Fibroblast of skin of right quadriceps (primary cell): ENCODE measurements at regions not wholly inside any gene's neighbourhood (a gene's known extent, or its start where the extent isn't known, plus 50 kb on each side); places are given as distances from the start of the nearest gene placed in this dataset.
"Not testable (repeated sequence)": the region's sequence is repeated elsewhere in the genome, so short reads cannot be mapped to it uniquely, and the experiment has no call there.

Experiments
- DNase-seq: peaks from one replicate; pipeline ENCODE4 v3.0.0-alpha.2; 2013

DNA sequence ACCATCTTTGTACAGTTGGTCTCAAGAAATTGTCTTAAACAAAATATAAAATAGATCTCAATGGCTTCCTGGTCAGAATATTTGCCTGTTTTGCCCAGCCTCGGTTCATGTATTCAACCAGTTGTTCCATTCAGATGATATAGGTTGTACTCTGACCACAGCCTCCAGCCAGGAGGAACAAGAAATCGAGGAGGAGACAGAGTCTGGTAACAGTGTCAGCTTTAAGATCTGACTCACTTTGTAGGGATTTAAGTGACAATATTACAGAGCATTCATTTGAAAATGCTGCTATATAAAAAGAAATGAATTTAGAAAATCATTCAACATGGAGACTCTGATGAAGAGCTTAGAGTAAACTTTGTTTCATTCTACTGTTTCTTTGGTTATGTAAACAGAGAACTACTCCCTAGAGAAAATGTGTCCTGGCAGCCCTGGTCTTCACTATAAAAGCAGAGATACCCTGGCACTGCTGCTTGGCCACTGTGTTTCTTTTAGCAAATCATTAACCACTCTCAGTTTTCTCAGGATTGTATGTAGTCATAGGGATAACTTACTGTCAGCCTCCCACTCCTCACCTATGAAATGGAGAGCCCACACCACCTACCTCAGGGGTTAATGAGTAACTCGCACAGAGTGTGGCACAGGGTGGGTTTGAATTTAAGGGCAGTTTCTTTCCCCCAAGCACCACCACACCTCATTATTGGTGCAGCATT lies 53.5 kb downstream of the PAGE2 start:
- DNase-seq, result no peak

DNA sequence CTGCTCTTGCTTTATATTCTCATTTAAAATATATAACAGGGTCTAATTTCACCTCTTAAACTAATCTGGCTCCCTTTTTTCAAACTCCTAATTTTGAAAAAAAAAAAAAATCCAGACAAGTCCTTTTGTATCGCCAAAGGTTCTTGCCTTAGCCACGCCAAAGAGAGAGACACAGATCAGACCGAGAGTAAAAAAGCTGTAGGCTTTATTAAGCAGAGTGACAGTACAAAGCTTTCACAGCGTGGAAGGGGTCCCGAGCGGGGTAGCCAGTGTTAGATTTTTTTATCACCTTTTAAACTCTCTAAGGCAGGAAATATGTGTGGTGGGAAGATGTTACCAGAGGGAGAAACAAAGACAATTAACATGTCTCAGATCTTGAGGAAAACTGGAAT lies 54.1 kb downstream of the PAGE2 start:
- no peak for DNase-seq

DNA sequence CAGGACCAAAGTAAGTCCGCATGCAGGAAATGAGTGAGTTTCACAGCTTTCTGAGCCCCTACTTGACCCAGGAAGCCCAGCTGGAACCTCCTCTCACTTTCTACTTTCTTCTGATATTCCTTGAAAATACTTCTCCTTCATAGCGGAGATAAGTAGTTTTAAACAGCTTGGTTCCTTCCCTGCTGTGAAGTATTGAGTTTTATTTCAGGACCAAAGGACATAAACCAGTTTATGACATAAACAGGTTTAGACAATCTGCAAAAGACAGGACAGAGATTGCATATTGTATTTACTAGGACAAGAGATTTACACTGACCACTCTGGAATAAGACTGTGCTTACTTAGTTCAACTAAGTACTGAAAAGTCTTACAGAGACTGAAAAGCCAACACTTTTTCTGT lies 54.8 kb downstream of the PAGE2 start:
- DNase-seq, result no peak

DNA sequence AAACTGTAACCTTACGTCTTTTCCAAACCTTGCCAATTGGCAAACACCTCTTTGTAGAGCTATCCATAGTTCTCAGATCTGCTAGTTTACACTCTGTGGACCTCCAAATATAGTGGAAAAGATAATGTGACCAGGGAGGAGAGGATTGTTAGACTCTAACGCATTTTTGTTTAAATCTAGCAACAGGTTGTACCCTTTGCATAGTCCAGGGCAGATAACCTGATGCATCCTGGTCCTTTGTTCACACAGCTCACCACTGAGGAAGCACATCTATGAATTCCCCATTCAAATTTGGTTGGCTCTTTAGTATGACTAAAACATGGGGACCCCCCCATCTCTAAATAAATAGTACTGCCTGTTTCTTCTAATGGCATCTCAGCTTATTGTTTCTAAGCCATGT lies 55.9 kb downstream of the PAGE2 start:
- DNase-seq, result no peak

DNA sequence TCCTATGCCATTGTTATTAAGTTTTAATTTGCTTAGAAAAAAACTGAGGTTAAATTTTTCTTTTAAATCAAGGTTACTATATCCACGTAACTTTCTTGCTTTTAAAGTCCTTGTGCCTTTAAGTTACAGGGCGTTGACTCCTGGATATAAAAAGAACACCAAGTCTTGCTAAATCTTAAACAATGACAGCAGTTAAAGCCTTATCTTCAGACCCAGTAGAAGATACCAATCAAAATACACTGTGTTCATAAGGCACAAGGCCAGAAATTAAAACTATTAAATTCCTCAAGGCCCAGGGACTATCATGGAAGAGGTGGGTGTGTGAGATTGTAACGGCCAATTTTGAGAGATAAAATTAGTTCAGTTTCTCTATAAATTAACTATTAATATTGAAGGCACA lies 60.4 kb downstream of the PAGE2 start:
- no peak for DNase-seq

DNA sequence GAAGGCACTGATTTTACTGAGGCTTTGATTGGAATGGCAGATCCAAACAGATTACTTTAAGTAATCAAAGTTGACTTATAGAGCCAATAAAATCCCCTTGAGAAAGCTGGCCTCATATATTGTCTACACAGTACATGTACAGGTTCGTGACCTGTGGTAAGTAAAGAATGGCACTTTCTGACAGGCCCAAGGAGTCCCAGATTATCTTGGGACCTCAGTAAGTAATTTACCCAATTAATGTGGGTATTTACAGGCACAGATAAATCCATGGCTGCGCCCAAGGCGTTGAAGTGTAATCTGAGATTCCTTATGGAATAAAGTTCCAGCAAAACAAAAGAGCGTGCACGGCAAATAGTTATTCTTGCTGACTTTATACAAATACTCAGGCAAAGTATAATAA lies 62.4 kb downstream of the PAGE2 start:
- DNase-seq, result no peak

DNA sequence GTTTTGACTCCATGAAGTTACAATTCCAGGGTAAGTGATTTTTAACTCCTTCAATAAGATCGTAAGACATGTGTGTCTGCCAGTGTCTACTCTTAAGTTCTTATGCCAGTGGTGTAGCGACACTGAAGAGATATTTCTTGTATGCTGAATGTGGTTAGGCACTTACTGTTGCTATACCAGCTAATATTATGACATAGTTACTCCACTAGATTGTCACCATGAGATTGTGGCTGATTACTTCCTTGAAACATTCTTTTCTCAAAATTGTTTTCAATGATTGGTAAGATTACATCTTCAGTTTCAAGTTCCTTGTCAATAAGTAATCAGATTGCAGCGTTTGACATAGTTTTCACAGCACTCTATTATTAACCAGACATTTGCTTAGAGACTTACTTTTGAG lies 60.6 kb upstream of the PAGE5 start:
- no peak for DNase-seq

DNA sequence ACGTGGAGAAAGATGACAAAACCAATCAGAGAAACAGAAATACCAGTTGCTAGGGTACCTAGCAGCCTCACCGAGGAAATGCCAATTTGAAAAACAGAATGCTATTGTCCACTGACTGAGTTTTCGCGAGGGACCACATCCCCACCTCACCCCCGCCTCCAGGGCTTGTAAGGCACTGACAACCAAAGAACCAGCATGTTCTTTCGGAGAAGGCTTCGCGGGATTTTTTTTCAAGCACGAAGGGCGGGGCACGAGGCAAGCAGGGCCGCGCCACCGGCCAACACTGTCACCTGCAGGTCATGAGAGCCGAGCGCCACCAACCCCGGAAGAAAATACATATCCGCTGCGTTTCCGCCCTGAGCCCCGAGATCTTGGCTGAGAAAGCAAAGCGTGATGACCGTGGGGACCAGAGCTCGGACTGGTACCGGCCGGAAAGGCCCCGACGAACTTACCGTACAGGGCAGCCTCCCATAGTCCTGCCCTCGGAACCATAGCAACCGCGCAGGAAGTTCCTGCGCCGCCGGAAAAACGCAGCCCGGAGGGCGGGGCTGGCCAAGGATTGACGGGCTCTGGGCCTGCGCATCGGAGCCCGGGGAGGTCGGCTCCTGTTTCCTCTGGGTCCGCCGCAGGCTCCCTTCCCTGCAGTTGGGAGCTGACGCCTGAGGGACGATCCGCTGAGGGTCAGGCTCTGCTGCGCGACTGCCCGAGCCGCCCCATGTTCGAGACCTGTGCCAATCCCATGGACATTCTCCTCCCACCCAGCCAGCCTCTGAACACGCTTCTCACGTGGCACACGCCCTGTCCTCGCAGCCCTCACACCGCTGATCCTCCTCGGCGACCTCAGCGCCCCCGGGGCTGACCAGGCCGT lies 59.2 kb upstream of the PAGE5 start:
- peak; percentile 84 for DNase-seq

DNA sequence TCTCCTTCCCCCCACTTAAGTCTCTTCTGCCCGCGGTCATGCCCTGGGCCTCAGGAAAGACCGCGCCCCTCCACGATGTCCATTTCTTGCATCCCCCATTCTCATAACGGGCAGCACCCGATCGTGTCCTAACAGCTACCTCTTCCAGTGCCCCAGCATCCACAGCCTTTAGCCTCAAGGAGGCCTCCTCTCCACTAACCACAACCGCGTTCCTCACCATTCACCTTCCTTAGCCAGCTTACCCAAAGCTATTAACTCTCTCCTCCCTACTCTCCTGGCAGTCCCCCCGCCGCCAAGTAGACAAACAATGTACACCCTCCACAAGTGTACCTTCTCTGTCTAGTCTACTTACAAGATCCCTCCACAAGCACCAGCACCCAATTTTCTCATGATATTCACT lies 58.6 kb upstream of the PAGE5 start:
- DNase-seq, result peak; percentile 0

DNA sequence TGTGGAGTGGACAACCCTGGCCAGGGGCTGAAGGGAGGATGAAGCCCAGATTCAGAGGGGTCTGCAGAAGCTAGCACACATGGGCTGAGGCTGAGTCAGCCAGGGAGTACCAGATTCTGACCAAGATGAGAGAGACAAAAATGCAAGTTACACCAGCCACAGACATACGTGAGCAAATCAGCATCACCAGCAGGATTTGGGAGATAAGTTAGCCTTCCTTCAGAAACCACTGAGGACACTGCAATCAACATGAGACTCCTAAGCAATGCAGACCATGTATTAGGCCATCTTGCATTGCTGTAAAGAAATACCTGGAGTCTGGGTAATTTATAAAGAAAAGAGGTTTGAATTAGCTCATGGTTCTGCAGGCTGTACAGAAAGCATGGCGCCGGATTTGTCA lies 57.0 kb upstream of the PAGE5 start:
- no peak for DNase-seq

DNA sequence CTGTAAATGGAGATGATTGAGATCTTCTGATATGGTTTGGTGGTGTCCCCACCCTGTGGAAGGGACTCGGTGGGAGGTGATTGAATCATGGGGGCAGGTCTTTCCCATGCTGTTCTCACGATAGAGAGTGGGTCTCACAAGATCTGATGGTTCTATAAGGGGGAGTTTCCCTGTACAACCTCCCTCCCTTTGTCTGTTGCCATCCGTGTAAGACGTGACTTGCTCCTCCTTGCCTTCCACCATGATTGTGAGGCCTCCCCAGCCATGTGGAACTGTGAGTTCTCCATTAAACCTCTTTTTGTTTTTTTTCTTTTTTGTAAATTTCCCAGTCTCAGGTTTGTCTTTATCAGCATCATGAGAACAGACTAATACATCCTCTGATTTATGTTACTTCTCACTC lies 55.1 kb upstream of the PAGE5 start:
- DNase-seq, result not testable (repeated sequence)

DNA sequence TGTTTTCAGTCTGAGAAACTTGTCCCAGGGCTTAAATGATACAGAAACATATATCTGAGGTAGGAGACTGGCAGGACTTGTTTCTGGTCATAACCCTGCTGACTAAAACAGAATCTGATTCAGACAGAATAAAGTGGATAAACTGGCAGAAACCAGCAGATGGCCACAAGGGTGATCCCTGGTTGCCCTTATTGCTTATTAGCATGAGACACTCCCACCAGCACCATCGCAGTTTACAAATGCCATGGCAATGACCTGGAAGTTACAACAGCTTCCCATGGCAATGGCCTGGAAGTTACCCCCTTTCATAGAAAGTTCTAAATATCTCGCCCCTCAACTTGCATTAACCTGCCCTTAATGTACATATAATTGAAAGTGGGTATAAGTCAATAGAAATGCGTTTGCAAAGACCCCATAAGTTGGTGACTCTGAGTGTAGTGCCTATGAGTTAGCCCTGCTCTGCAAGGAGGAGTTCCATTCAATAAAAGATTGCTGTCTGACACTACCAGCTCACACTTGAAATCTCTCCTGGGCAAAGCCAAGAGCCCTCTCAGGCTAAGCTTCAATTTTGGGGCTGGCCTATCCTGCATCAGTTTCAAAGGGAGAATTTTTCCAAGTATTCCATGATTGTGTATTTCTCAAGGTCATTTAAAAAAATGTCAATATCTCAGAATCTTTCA lies 52.9 kb upstream of the PAGE5 start:
- no peak for DNase-seq

DNA sequence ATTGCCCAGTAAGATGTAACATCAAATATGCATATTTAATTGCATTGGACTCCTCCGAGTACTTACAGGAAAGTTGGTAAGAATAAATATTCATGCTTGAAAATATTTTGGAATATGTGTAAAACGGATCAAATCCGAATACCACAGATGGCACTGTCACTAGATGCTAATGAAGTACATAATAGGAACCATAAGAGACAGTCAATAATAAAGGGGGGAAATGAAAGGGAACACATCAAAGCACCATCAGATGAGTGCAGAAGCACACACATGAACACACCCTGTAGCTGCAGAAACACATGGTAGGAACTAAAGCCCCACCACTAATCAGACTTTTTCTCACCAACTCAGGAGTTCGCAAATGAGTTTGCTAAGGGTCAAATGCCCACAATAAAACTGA lies 52.2 kb upstream of the PAGE5 start:
- DNase-seq, result no peak

DNA sequence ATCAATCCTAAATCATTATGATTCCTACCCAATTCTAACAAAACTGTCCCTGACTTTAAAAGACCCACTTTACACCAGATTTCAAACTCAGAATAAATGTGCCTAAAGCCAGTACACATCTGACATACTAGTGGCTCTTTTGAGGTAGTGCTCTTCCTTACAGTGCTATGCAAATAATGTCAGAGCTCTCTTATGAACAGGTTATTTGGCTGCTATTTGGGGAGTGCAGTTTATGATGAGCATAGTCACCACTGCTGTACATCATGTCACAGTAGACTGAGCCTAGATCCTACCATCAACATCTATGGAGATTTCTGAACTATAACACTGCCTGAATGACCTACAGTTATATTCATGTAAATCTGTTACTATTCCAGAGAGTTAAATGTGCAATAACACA lies 50.4 kb upstream of the PAGE5 start:
- no peak for DNase-seq
